CD4-positive, alpha-beta T cell (primary cell): ENCODE measurements at regions not wholly inside any gene's neighbourhood (a gene's known extent, or its start where the extent isn't known, plus 50 kb on each side); places are given as distances from the start of the nearest gene placed in this dataset.

Experiments used
- ATAC-seq: fragments of 200-7000 bp; cut with Tn5 transposase; one replicate; pipeline ENCODE4 v1.10.0; 2022; ENCODE audit warnings: mild to moderate bottlenecking; ENCODE audit not compliant: poor library complexity
- CTCF ChIA-PET: fragments of 350-600 bp; sonication (Branson Sonifier 250); formaldehyde crosslinking; loops from one replicate; lab custom pipeline; 2021; ENCODE audit warnings: antibody characterized with exemption, inconsistent platforms; lab: Charles Lee
- POLR2A ChIA-PET: fragments of 350-600 bp; sonication (Branson Sonifier 250); formaldehyde crosslinking; loops from one replicate; lab custom pipeline; 2021; ENCODE audit warnings: antibody characterized with exemption, inconsistent platforms; lab: Charles Lee
- DNase-seq, 14 experiments: peaks; one replicate each; pipeline ENCODE4 v3.0.0-alpha.2; 2013 to 2020; ENCODE audit warnings: mixed read lengths in 2 of 14
- H3K27ac ChIP-seq, 2 donors: one replicate each; pipeline versions ENCODE4 v1.5.1 to v1.7.0; 2013; ENCODE audit warnings: low read length in 2 of 2, low read depth in 1 of 2, mild to moderate bottlenecking in 1 of 2
- H3K27me3 ChIP-seq, 2 experiments: 1 replicate in 1 of 2; 2 replicates in 1 of 2; pipeline versions ENCODE4 v1.6.1 to v1.7.0; 2013; ENCODE audit warnings: low read length in 2 of 2, control low read depth in 1 of 2, mild to moderate bottlenecking in 1 of 2, moderate library complexity in 1 of 2; ENCODE audit not compliant: insufficient read depth in 2 of 2, control insufficient read depth in 1 of 2
- H3K36me3 ChIP-seq: one replicate; pipeline ENCODE4 v1.6.1; 2013; ENCODE audit warnings: low read length, control low read depth; ENCODE audit not compliant: insufficient read depth
- H3K4me1 ChIP-seq: one replicate; pipeline ENCODE4 v1.6.1; 2013; ENCODE audit warnings: low read length, control low read depth; ENCODE audit not compliant: insufficient read depth
- H3K4me3 ChIP-seq: one replicate; pipeline ENCODE4 v1.5.1; 2013; ENCODE audit warnings: mild to moderate bottlenecking, low read length, moderate library complexity
- H3K9me3 ChIP-seq, 2 experiments: 1 replicate in 1 of 2; 2 replicates in 1 of 2; pipeline versions ENCODE4 v1.6.1 to v1.7.0; 2013; ENCODE audit warnings: low read length in 2 of 2, mild to moderate bottlenecking in 2 of 2, control low read depth in 1 of 2, moderate library complexity in 1 of 2; ENCODE audit not compliant: control insufficient read depth in 1 of 2, insufficient read depth in 1 of 2
- H3K27ac Mint-ChIP-seq: one replicate; pipeline ENCODE4 v1.8.0; 2020; ENCODE audit warnings: mixed read lengths
- H3K27me3 Mint-ChIP-seq: one replicate; pipeline ENCODE4 v1.8.0; 2021; ENCODE audit warnings: mixed read lengths
- H3K36me3 Mint-ChIP-seq: one replicate; pipeline ENCODE4 v1.8.0; 2021; ENCODE audit warnings: low read depth, mixed read lengths
- H3K4me1 Mint-ChIP-seq: one replicate; pipeline ENCODE4 v1.8.0; 2021; ENCODE audit warnings: low read depth, mixed read lengths
- H3K4me3 Mint-ChIP-seq: one replicate; pipeline ENCODE4 v1.8.0; 2020; ENCODE audit warnings: mild to moderate bottlenecking, mixed read lengths
- H3K9me3 Mint-ChIP-seq: one replicate; pipeline ENCODE4 v1.8.0; 2020; ENCODE audit warnings: mixed read lengths
- CTCF ChIP-seq: fragments of 200-600 bp; IDR thresholded peaks from one replicate; pipeline ENCODE4 v1.8.0; 2022; ENCODE audit warnings: antibody characterized with exemption, mild to moderate bottlenecking
- intact Hi-C, 2 experiments: fragments of 100-400 bp; cut with DNase I in 1 of 2; cut with micrococcal nuclease in 1 of 2; formaldehyde crosslinking; loops; one replicate each; pipeline versions ENCODE4 v1.15.1 to v1.9.0; 2023 to 2025; cut with DNase I, micrococcal nuclease

- intact Hi-C loops: no loop called here
- Mint-ChIP-seq H3K4me3 (no peak overlapping the region), H3K27me3 (peaks cover 48% of the 10 kb centered on the region), H3K9me3 (no peaks in the 10 kb centered on the region), H3K4me1 (no peaks in the 10 kb centered on the region), H3K27ac (no peak overlapping the region), H3K36me3 (no peaks in the 10 kb centered on the region)
- Histone ChIP-seq H3K36me3 (no peaks in the 10 kb centered on the region), H3K27ac (no peak overlapping the region), H3K9me3 (no peaks in the 10 kb centered on the region), H3K4me3 (no peak overlapping the region), H3K4me1 (no peaks in the 10 kb centered on the region), H3K27me3 (peaks cover 4 to 16% of the 10 kb centered on the region in 2 experiments)
- POLR2A ChIA-PET: no interaction called here
- no peak for ATAC-seq
- no peak for TF ChIP-seq CTCF
- CTCF ChIA-PET: no interaction called here
- DNase-seq: no peak
Observed at GRCh38 chr11:33417121-33417520, 159.9 kb downstream of the HIPK3 start.

- ATAC-seq (no peak), DNase-seq (no peak)
- H3K27me3 Mint-ChIP-seq: peaks cover 51% of the 10 kb centered on the region
- no peaks in the 10 kb centered on the region for H3K9me3 ChIP-seq
- intact Hi-C loops: no loop called here
- no peaks in the 10 kb centered on the region for H3K4me1 Mint-ChIP-seq
- POLR2A ChIA-PET: no interaction called here
- CTCF ChIA-PET: no interaction called here
- H3K4me1 ChIP-seq: no peaks in the 10 kb centered on the region
- no peak overlapping the region for H3K27ac ChIP-seq
- no peak overlapping the region for H3K4me3 Mint-ChIP-seq
- no peaks in the 10 kb centered on the region for H3K9me3 Mint-ChIP-seq
- no peaks in the 10 kb centered on the region for H3K36me3 Mint-ChIP-seq
- H3K27me3 ChIP-seq: peaks cover 9 to 16% of the 10 kb centered on the region in 2 experiments
- no peak for TF ChIP-seq CTCF
- H3K27ac Mint-ChIP-seq: no peak overlapping the region
- no peaks in the 10 kb centered on the region for H3K36me3 ChIP-seq
- H3K4me3 ChIP-seq: no peak overlapping the region
Observed at GRCh38 chr11:33413301-33413700, 156.1 kb downstream of the HIPK3 start.

GRCh38 chr11:33412241-33412640, 155.1 kb downstream of the HIPK3 start:
- no peaks in the 10 kb centered on the region for H3K4me1 ChIP-seq
- ChIA-PET CTCF (no interaction called here), POLR2A (no interaction called here)
- H3K4me3 ChIP-seq: no peak overlapping the region
- Mint-ChIP-seq H3K4me1 (no peaks in the 10 kb centered on the region), H3K9me3 (no peaks in the 10 kb centered on the region), H3K36me3 (no peaks in the 10 kb centered on the region), H3K4me3 (no peak overlapping the region), H3K27ac (no peak overlapping the region), H3K27me3 (peaks cover 43% of the 10 kb centered on the region)
- no peaks in the 10 kb centered on the region for H3K36me3 ChIP-seq
- ATAC-seq (no peak), DNase-seq (no peak)
- no peak for TF ChIP-seq CTCF
- H3K27ac ChIP-seq: no peak overlapping the region
- intact Hi-C loops: no loop called here
- no peaks in the 10 kb centered on the region for H3K9me3 ChIP-seq
- H3K27me3 ChIP-seq: peaks cover 9 to 16% of the 10 kb centered on the region in 2 experiments
